Liver (tissue), 8 donors: ENCODE measurements at regions not wholly inside any gene's neighbourhood (a gene's known extent, or its start where the extent isn't known, plus 50 kb on each side); places are given as distances from the start of the nearest gene placed in this dataset.
"Not testable (repeated sequence)": the region's sequence is repeated elsewhere in the genome, so short reads cannot be mapped to it uniquely, and the experiment has no call there.

Experiments
- DNase-seq: peaks from one replicate; pipeline ENCODE4 v3.0.0-alpha.2; 2017; ENCODE audit warnings: low spot score
- H3K27ac ChIP-seq, 2 donors: one replicate each; pipeline ENCODE4 v1.7.0; 2013; ENCODE audit warnings: inconsistent platforms in 2 of 2, low read length in 2 of 2, control low read depth in 1 of 2, low read depth in 1 of 2, mild to moderate bottlenecking in 1 of 2
- H3K27me3 ChIP-seq, 4 donors: one replicate each; pipeline versions ENCODE4 v1.6.1 to v1.7.0; 2013; ENCODE audit warnings: low read length in 3 of 4, inconsistent platforms in 1 of 4, mild to moderate bottlenecking in 1 of 4, moderate library complexity in 1 of 4; ENCODE audit not compliant: control insufficient read depth in 4 of 4, insufficient read depth in 4 of 4
- H3K36me3 ChIP-seq, 4 donors: one replicate each; pipeline versions ENCODE4 v1.6.1 to v1.7.0; 2013; ENCODE audit warnings: low read length in 3 of 4, mild to moderate bottlenecking in 3 of 4, low read depth in 1 of 4, moderate library complexity in 1 of 4; ENCODE audit not compliant: control insufficient read depth in 4 of 4, insufficient read depth in 3 of 4
- H3K4me1 ChIP-seq, 4 donors: one replicate each; pipeline versions ENCODE4 v1.6.1 to v1.7.0; 2013; ENCODE audit warnings: low read length in 3 of 4, mild to moderate bottlenecking in 3 of 4, moderate library complexity in 1 of 4; ENCODE audit not compliant: control insufficient read depth in 4 of 4, insufficient read depth in 4 of 4
- H3K4me3 ChIP-seq, 3 donors: one replicate each; pipeline versions ENCODE4 v1.6.1 to v1.7.0; 2013; ENCODE audit warnings: low read length in 3 of 3, control low read depth in 1 of 3, low read depth in 1 of 3, mild to moderate bottlenecking in 1 of 3
- H3K9ac ChIP-seq, 2 donors: one replicate each; pipeline ENCODE4 v1.7.0; 2013; ENCODE audit warnings: low read length in 2 of 2, mild to moderate bottlenecking in 2 of 2, moderate library complexity in 2 of 2, control low read depth in 1 of 2, low read depth in 1 of 2
- H3K9me3 ChIP-seq, 4 donors: one replicate each; pipeline versions ENCODE4 v1.6.1 to v1.7.0; 2013; ENCODE audit warnings: low read length in 3 of 4; ENCODE audit not compliant: control insufficient read depth in 4 of 4
- FOXA2 ChIP-seq: IDR thresholded peaks from 2 replicates; pipeline ENCODE4 v1.6.1; 2016; ENCODE audit warnings: antibody characterized with exemption
- JUND ChIP-seq, 2 donors: IDR thresholded peaks; 2 replicates each; pipeline ENCODE4 v1.6.1; 2016; ENCODE audit warnings: antibody characterized with exemption in 2 of 2
- RAD21 ChIP-seq, 2 donors: IDR thresholded peaks; 2 replicates each; pipeline ENCODE4 v1.6.1; 2016; ENCODE audit warnings: antibody characterized with exemption in 2 of 2, mild to moderate bottlenecking in 2 of 2
- WGBS: extraction: QIAGEN DNeasy Blood & Tissue Kit; methylation state at CpG from one replicate; pipeline ENCODE4 v1.1.7; 2013; 5-methylcytosine and 5-hydroxymethylcytosine counted together
- TF ChIP-seq, protein P1 (sequence below): IDR thresholded peaks from 2 replicates; pipeline ENCODE4 v1.6.1; 2016; ENCODE audit warnings: antibody characterized with exemption
- TF ChIP-seq, protein P2 (sequence below): IDR thresholded peaks from 2 replicates; pipeline ENCODE4 v1.6.1; 2016; ENCODE audit warnings: antibody characterized with exemption, mild to moderate bottlenecking
- TF ChIP-seq, protein P3 (sequence below): fragments of 150-350 bp; IDR thresholded peaks from 2 replicates; pipeline ENCODE4 v1.5.1; 2017; ENCODE audit warnings: improper control_type of control experiment, low read depth, low read length; ENCODE audit not compliant: missing input control
- TF ChIP-seq, protein P4 (sequence below): IDR thresholded peaks from 2 replicates; pipeline ENCODE4 v1.6.1; 2016; ENCODE audit warnings: antibody characterized with exemption
- donor health status: healthy.
- donor health status: healthy.
- donor health status: healthy.
- donor health status: healthy.
- donor health status: healthy.

DNA sequence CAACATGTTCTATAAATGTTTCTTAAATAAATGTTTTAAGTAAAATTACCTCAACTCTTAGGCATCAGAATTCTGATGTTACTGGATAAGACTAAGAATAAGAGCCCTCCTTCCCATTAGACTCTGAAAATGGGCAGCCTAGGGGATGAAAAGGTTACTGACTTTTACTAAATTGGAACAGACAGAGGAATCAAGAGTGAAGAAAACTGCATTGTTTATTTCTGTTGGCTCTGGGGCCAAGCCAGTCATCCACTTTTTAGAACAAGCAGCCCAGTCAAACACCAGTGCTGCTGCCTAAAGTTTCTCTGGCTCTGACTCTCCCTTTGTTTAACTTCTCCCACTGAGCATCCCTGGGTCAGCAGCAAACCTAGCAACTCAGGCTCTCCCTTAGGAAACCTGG is 731.0 kb downstream of the CDY1 start:
- H3K36me3 ChIP-seq, H3K27me3 ChIP-seq, H3K9ac ChIP-seq, H3K27ac ChIP-seq, H3K4me3 ChIP-seq, H3K9me3 ChIP-seq, DNase-seq, H3K4me1 ChIP-seq: not testable (repeated sequence)

DNA sequence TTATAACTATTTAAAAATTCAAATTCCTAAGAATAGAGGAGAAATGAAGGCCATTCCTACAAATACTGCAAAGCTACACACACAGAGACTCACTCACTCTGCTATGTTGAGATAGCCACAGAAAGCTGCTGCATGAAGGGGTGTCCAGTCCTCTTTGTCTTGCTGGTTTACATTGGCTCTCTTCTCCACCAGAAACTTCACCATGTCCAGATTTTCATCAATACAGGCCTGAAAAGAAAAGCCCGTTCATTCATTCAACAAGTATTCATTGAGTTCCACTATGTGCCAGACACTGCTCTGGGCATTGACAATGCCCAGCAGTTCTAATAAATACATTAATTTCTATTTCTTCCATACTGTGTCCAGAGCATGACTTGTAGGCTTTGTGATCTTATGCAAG is 732.3 kb downstream of the CDY1 start:
- no peaks in the 10 kb centered on the region for H3K36me3 ChIP-seq
- no peaks in the 10 kb centered on the region for H3K4me1 ChIP-seq
- no peak overlapping the region for H3K9ac ChIP-seq
- TF ChIP-seq FOXA2 (no peak), RAD21 (IDR thresholded peaks at IDR 0.05) (no peak), JUND (IDR thresholded peaks at IDR 0.05) (no peak)
- TF ChIP-seq, protein P1, sequence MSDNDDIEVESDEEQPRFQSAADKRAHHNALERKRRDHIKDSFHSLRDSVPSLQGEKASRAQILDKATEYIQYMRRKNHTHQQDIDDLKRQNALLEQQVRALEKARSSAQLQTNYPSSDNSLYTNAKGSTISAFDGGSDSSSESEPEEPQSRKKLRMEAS, result no peak
- TF ChIP-seq, protein P2, sequence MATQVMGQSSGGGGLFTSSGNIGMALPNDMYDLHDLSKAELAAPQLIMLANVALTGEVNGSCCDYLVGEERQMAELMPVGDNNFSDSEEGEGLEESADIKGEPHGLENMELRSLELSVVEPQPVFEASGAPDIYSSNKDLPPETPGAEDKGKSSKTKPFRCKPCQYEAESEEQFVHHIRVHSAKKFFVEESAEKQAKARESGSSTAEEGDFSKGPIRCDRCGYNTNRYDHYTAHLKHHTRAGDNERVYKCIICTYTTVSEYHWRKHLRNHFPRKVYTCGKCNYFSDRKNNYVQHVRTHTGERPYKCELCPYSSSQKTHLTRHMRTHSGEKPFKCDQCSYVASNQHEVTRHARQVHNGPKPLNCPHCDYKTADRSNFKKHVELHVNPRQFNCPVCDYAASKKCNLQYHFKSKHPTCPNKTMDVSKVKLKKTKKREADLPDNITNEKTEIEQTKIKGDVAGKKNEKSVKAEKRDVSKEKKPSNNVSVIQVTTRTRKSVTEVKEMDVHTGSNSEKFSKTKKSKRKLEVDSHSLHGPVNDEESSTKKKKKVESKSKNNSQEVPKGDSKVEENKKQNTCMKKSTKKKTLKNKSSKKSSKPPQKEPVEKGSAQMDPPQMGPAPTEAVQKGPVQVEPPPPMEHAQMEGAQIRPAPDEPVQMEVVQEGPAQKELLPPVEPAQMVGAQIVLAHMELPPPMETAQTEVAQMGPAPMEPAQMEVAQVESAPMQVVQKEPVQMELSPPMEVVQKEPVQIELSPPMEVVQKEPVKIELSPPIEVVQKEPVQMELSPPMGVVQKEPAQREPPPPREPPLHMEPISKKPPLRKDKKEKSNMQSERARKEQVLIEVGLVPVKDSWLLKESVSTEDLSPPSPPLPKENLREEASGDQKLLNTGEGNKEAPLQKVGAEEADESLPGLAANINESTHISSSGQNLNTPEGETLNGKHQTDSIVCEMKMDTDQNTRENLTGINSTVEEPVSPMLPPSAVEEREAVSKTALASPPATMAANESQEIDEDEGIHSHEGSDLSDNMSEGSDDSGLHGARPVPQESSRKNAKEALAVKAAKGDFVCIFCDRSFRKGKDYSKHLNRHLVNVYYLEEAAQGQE, result no peak
- TF ChIP-seq, protein P3, sequence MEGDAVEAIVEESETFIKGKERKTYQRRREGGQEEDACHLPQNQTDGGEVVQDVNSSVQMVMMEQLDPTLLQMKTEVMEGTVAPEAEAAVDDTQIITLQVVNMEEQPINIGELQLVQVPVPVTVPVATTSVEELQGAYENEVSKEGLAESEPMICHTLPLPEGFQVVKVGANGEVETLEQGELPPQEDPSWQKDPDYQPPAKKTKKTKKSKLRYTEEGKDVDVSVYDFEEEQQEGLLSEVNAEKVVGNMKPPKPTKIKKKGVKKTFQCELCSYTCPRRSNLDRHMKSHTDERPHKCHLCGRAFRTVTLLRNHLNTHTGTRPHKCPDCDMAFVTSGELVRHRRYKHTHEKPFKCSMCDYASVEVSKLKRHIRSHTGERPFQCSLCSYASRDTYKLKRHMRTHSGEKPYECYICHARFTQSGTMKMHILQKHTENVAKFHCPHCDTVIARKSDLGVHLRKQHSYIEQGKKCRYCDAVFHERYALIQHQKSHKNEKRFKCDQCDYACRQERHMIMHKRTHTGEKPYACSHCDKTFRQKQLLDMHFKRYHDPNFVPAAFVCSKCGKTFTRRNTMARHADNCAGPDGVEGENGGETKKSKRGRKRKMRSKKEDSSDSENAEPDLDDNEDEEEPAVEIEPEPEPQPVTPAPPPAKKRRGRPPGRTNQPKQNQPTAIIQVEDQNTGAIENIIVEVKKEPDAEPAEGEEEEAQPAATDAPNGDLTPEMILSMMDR, result no peak
- TF ChIP-seq, protein P4, sequence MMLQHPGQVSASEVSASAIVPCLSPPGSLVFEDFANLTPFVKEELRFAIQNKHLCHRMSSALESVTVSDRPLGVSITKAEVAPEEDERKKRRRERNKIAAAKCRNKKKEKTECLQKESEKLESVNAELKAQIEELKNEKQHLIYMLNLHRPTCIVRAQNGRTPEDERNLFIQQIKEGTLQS, result no peak
- H3K27me3 ChIP-seq, result no peaks in the 10 kb centered on the region
- no peak for DNase-seq
- H3K27ac ChIP-seq, result no peak overlapping the region
- H3K4me3 ChIP-seq, result no peak overlapping the region
- no peaks in the 10 kb centered on the region for H3K9me3 ChIP-seq
- 70% methylated on average over 1 of the region's 1 CpG for WGBS

DNA sequence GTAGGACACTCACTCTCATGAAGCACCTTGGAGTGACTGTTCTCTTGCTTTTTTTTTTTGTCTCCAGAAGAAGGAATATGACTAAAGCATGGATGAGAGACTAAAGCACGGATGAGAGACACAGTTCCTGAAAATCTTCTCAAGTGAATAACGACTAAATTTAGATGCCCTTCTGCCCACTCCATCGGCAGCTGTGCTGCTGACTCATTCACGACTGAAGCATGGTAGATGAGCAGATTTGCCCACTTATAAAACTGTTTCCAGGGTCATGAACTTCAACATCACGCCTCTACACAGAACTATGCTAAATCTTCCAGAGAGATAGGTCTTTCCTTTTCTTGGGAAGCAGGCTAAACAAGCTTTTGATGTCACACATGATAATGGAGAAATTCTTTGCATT is 738.0 kb downstream of the CDY1 start:
- not testable (repeated sequence) for DNase-seq

DNA sequence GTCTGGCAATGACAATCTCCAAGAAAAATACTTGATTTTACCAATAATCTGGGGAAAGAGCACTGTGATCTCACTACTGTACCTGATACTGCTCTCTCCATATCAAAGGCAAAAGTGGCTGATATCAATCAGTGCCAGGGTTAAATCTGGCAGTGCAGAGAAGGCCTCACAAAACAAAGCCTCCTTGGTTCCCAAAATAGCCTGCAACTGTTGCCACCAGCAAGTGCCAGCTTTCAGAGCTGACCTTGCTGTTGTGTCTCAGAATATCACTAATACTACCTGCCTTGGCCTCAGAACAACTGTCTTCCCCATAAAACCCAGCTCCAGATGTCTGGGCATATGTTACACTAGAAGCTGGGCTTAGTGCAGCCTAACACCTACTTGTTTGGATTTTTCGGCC is 738.6 kb downstream of the CDY1 start:
- not testable (repeated sequence) for DNase-seq, H3K9me3 ChIP-seq, H3K27me3 ChIP-seq, H3K4me1 ChIP-seq, H3K27ac ChIP-seq, H3K4me3 ChIP-seq, H3K36me3 ChIP-seq, H3K9ac ChIP-seq
- WGBS, result 93% methylated on average over 1 of the region's 1 CpG

More for the DNA sequence above, 738.0 kb downstream of the CDY1 start:
- not testable (repeated sequence) for H3K27me3 ChIP-seq, H3K4me1 ChIP-seq, H3K27ac ChIP-seq, H3K36me3 ChIP-seq, H3K4me3 ChIP-seq, H3K9ac ChIP-seq, H3K9me3 ChIP-seq
- 47% methylated on average over 5 of the region's 5 CpGs for WGBS

DNA sequence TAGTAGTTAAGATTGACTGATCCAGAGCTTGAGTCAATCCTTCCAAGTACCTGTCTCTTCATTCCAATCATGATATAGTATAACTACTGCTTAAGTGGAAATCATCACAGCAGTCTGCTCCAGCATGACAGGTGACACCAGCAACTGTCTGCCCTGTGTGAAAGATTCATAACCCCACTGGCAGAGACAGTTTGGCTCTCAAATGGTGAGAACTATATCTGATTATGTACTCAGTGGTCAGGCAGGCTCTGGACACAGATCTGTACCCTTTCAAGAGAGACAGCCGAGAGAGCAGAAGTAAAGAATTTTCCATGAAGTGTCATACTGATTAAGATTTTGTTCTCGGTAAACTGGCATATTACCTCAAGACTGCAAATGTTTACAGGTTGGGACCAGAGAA is 741.5 kb downstream of the CDY1 start:
- not testable (repeated sequence) for H3K4me1 ChIP-seq, H3K27me3 ChIP-seq, H3K9me3 ChIP-seq, H3K27ac ChIP-seq, DNase-seq, H3K36me3 ChIP-seq, H3K9ac ChIP-seq, H3K4me3 ChIP-seq
- WGBS, result 93% methylated on average over 2 of the region's 2 CpGs

DNA sequence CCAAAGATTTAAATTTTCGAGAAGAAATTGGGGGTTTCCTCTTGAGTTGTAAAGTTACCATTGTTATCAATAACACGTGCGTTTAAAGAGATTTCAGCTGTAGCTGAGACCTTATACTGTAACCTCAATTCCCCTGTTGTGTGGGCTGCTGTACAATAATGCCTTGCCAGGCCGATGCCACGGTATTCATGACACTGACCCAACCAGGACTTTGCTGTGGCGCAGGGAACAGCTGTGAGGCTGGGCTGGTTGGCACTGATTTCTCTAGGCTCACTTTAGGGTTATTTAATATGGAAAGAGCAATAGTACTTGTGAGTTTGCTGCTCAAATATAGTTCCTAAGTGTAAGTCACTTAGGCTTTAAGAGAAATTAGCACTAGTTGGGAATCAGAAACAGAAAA is 744.2 kb downstream of the CDY1 start:
- H3K4me1 ChIP-seq, H3K4me3 ChIP-seq, H3K27me3 ChIP-seq, H3K27ac ChIP-seq, H3K9ac ChIP-seq, H3K36me3 ChIP-seq, DNase-seq, H3K9me3 ChIP-seq: not testable (repeated sequence)
- 70% methylated on average over 6 of the region's 6 CpGs for WGBS
